NCI-H1417 treated with DMSO at 0.1 percent for 48 hours (cell line): ENCODE measurements at regions not wholly inside any gene's neighbourhood (a gene's known extent, or its start where the extent isn't known, plus 50 kb on each side); places are given as distances from the start of the nearest gene placed in this dataset.

Experiments used
- DNase-seq: peaks from one replicate; lab custom pipeline; 2025; lab: John Stamatoyannopoulos, UW

DNA sequence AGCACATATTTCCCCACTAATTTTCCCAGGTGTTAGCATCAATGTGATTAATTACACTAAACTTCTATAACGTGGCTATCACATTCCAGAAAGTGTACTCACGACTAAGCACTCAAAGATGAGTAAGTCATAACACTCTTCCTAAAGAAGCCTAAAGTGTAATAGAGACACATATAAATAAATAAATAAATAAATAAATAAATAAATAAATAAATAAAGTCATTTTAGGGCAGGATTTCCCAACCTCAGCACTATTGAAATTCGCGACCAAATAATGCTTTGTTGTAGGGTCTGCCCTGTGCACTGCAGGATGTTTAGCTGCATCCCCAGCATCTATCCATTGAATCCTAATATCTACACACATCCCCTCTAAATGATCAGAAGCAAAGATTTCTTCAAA is 390.9 kb downstream of the CDH7 start:
- DNase-seq = no peak

DNA sequence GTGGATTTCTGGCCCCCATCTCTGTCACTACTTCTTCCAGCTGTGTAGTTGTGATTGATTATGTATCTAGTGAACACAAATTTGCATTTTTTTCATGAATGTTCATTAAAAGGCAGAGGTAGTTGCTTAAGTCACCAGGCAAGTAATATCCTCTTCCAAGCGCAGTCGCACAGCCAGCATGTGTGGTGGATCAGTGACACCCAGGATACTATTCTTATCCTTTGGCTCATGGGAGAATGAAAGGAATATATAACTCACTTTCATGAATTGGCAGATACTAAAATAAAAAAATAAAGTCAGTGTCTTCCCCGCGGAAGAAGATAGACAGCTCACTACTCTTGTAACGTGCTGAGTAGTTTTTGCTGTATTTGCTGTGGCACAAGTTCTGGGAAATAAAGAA is 387.8 kb downstream of the CDH7 start:
- no peak for DNase-seq

DNA sequence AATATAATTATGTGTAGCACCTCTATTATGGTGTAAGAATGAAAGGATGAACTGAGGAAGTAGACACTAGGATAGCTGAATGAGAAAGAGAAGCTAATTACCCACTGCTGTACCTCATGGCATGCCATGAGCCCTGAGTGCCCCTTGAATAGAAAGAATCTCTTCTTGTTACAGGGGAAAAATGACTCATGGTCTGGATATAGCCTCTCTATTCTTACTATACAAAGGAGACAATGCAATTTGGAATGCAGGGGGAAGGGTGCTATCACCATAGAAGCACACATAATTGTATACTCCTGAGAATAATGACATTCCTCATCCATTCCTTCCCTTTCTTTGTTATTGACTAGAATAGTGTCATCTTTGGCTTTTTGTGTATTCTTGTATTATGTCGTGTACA is 385.2 kb downstream of the CDH7 start:
- no peak for DNase-seq

DNA sequence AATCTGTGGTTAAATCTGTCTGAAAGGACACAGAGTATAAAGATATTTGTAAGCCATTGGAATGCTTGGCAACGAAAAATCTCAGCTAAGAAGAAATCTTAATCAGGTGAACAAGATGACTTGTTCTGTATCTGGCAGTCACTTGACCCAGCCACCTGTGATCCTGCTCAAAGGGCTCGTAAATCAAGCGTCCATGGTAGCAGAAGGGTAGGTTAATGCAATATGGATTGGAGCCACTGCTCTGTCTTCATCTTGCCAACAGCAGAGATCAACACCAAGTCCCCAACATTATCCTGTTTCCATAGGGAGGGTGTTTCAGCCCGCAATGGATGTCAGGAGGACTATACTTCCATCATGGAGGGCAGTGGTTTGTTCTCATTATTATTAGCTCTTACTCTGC is 378.4 kb downstream of the CDH7 start:
- DNase-seq = no peak

DNA sequence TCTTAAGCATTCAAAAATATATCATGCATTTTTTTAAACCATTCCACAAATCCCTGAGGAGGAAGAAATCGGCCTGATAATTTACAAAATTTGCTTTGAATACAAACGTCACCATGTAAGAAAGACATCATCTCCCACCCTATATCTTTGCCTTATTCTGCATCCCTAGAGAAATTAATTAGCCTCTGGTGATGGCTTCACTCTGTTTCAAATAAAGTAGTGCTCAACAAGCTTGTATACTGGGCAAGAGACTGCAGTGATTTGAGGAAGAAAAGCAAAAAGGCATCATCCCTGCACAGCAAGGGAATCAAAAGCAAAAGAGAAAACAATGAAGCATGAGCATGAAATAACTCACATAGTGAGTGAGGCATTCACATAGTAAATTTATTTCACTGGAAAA is 375.5 kb downstream of the CDH7 start:
- no peak for DNase-seq

DNA sequence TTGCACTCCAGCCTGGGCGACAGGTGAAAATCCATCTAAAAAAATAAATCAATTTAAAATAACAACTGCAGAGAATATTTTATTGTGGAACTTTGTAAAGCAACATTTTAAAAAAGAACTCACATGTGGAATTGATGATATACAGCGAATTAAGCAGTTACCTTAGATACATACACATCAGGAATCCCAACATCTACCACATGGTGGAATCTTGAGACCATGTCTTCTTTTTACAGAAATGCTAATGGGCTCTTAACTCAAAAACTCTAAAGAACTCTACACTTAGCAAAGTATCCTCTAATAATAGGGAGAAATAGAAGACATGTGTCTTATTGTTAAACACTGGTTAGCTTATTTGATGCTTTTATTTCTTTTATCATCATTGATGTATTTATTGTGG is 373.6 kb downstream of the CDH7 start:
- no peak for DNase-seq

DNA sequence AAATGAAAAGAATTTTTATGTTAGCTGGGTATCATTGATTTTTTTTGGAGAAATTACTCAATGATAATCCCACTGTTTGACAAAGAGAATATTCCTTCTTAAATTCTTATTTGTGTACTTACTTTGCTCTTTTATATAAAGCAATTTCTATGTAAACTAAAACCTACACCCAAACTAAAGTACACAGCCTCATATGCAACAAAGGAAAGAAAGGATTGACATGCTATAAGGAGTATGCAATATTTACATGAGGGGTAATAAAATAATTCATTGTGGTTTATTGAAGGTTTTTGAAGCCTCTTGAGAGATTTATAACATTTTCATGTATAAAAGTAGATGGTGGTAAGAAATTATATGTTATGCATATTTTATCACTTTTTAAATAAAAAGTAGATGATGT is 368.5 kb downstream of the CDH7 start:
- no peak for DNase-seq

DNA sequence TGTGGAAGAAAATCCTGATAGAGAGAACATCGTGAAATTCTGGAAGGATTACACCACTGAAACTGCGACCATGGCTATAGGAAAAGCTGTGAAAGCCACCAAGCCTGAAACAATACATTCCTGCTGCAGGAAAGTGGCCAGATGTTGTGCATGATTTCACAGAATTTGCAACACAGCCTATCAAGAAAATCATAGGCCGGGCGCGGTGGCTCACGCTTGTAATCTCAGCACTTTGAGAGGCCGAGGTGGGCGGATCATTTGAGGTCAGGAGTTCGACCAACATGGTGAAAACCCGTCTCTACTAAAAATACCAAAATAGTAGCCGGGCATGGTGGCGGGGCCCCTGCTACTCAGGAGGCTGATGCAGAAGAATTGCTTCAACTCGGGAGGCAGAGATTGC is 360.2 kb downstream of the CDH7 start:
- no peak for DNase-seq

DNA sequence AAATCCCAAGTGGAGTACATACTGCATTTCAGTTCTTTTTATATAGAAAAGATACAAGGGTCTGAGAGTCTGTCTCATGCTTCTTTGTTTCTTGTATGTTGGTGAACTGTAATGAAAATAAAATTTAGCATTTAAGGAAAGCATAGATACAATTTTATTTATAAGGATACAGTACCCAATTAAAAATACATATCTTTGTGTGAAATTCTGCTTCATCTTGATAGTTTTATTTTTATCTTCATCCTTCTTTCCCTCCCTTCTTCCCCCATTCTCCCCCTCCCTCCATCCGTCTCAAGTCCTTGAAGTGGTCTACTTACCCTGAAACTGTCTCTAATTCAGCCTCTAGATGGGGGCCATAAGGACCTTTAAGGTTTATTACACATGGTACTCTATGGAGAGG is 359.8 kb downstream of the CDH7 start:
- no peak for DNase-seq

DNA sequence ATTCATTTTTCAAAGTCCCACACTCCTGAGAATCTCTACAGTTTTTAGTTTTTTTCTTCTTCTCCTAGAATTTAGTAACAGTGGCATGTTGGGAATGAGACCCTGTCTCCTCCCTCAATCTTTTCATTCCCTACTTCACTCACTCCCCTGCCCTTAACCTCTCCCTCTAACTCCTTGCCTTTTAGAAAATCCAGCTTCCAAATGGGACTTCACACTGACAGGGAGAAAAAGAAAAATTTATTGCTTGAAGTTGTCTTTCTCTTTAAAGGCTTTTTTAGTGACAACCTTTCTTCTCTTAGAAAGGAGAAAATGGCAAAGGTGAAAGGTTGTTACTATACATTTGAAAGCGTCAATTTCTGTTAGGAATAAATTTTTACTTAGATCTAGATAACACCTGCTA is 359.2 kb downstream of the CDH7 start:
- no peak for DNase-seq

DNA sequence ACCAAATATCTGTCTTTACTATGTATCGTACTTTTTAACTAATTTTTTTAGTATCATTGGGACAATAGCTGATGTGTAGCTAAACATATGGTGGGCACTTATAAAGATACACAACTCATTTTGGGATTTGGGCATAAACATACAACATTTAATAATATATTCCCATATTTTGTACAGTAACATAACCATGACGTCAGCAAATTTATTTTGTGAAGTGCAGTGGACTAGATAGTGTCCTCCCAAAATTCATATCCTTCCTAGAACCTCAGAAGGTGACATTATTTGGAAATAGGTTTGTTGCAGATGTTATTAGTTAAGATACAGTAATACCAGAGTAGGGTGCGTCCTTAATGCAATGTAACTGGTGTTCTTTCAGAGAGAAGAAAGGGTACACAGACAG is 356.7 kb downstream of the CDH7 start:
- no peak for DNase-seq

DNA sequence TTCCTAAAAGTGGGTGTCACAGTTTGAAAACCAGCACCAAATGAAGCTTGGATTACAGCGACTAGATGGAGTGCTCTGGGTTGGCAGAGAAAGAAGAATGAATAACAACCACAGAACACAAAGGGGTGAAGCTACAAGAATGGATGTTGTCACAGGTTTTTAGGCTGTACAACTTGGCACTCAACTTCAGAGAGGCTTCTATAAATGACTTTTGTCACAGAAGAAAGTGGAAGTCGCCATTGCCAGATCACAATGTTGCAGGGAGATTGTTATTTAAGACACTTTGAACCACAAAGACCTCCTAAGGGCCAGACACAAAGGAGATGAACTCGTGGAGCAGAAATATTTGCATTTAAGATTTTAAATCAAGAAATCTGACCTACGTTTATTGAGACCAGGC is 354.2 kb downstream of the CDH7 start:
- DNase-seq = no peak

DNA sequence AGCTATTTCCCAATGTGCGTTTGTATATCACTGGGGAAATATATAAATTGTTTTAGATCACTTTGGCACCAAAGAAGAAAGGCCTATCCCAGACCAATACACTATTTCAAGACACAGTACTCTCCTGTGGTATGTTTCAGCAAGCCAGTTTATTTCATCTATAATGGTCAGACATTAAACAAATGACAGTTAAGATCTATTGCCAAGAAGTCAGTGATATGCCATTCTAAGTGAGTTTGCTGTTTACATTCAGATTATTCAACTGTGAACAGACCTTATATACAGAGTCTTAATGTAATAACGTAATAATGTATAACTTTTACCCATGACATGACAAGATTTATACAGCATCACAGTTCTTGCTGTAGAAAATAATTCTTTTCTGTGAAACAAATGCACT is 352.7 kb downstream of the CDH7 start:
- no peak for DNase-seq

DNA sequence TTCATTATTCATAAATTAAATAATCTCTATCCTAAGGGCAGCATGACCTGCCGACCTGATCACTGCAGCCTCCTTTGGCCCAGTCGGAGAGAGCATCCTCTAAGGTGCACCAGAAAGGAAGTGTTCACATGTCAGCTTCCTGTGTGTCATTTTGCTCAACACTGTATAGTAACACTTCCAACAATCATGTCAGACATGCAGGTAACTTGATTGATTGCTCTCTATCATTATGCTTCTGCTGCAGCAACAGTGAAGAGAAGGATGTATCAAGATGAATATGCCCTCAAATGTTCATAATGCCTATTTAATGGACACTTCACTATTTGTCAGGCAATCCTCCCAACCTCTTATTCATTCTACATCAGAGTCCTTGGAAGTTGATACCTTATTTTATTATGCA is 332.3 kb downstream of the CDH7 start:
- DNase-seq = no peak

DNA sequence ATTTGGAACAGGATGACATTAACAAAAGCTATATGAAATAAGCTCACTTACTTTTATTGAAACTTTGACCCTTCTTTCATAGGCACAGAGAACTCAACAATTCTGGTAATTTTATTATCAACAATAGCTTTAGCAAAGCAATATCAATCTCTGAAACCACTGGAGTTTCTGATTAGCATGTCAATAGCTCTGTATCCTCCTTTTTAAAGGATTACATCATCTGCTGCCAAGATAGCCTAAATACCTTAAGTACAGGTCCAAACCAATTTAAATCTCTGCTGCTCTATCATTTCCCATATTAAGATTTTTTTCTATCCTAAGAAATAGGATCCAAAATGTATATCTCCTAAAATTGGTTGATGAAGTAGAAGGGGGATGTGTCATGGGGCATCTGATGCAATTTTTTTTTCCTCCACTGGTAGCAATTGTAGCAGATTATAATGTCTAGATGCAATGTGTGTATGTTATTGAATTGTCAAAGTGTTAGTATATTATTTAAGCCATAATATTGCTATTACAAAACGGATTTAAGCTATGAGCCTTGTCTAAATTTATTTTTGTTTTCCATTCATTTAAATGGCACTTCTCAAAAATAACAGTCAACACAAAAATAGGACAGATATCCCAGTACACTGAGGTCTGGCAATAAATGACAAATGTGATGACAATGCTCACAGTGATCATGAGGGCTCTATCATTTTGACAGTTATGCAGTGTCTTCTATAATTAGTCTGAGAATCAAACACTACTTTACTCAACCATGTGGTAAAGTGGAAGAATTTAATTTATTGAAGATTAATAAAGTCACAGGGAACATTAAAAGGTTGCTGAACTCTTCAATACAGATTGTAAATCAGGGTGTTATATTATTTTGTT is 328.4 kb downstream of the CDH7 start:
- DNase-seq = no peak

DNA sequence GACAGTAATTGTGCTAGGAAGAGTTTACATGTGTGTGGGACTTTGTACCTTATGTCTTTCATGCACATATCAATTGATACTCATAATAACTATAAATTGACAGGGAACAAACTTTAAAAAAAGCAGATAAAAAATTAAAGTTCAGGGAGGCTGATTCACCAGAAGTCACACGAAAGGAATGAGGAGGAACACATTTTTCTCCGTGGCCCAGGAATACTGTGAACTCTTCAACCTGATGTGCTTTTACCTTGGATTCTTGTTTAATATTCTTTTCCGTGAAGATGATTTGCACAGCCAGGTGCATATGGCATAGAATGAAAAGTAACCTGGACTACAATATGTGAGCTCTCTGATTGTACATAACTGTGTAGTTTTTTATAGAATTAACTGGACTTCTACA is 326.3 kb downstream of the CDH7 start:
- no peak for DNase-seq

DNA sequence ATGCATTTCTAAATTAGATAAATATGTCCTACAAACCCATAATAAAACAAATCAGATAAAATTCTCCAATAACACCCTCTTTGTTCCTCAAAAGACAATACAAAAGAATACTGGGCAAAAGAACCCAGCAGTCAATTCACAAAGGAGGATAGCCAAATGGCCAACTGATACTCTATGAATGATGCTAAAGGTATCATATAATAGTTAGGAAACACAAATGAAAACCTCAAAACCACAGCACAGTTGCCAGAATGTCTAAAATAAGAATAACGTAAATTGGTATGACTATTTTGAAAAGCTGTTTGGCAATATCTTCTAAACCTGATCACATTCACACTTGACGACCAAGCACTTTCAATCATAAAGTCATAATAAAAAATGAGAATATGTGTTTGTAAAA is 315.4 kb downstream of the CDH7 start:
- DNase-seq = no peak

DNA sequence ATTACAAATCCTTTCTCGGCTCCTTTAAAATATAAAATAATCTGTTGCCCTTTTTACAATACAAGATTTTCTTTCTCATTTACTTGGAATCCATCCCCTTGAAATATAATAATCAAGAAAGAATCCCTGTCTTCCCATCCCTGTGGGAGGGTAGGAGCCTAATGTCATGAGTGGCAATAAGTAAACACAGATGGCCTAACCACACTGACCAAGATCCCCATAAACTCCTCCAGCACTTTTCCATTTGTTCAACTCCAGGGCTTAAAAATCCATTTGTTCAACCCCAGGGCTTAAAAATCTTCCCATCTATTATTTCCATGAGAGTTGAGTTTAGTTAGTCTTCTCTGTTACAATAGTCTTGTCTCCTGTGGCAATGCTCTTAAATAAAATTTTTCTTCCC is 297.6 kb downstream of the CDH7 start:
- DNase-seq = no peak

DNA sequence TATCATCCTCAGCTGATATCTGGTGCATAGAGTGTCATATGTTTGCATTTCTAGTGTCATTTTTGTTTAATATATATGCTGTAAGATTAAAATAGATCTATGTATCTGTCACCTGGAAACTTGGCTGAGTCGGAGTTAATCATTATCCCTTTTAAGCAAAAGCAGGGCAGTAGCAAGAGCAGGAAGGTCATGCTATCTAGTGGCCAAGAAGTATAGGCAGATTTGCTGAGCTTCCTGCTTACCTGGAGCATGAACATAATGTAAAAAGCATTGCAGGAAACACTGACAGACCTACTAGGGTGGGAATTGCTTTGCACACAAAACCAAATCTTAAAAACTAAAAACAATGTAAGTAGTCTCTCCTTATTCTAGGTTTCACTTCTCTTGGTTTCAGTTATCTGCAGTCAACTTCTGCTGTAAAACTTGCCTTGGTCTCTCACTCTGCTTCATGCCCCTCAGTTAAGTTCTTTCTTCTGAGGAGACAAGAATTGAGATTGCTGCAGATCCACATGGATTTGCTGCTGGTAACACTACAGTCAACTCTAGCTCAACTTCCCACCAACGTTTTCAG is 295.3 kb downstream of the CDH7 start:
- DNase-seq = no peak

DNA sequence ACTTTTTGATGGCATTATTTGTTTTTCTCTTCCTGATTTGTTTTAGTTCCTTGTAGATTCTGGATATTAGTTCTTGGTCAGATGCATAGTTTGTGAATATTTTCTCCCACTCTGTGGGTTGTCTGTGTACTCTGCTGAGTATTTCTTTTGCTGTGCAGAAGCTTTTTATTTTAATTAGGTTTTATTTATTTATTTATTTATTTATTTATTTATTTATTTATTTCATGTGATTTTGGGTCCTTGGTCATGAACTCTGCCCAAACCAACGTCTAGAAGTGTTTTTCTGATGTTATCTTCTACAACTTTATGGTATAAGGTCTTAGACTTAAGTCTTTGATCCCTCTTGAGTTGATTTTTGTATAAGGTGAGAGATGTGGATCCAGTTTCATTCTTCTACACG is 292.2 kb downstream of the CDH7 start:
- DNase-seq = no peak

DNA sequence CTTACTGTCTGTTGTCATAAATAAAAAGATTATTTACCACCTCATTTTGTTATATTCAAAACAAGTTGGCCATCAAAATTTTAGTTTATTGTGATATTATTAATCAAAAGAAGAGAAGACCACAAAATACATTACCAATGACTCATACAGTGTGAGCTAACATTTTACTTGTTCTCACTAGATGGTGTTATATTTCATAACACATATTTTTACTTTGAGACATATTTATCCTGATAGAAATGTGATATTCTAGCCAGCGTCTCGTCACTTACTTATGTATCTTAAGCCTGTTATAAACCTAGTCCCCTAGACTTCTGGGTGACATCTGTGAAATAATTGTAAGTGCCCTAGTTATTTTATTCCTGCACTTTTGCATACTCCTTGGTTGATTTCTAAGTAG is 263.2 kb downstream of the CDH7 start:
- no peak for DNase-seq

DNA sequence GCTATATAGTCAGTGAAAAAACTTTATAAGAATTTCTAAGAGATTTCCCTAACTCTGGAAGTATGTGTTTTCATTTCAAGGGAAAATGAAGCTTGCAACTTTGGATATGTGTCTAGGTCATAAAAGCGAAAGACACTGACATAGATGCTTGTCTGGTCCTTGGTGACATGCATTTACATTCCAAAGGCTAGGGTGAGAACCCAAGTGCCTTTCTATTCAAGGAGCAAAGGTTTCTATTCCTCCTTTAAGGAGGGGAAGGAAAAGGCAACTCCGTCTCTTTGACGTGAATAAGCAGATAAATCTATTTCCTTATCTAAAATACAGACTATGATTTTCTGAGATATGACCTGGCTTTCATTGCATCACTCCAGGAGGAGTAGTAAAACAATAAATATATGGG is 261.1 kb downstream of the CDH7 start:
- DNase-seq = no peak

DNA sequence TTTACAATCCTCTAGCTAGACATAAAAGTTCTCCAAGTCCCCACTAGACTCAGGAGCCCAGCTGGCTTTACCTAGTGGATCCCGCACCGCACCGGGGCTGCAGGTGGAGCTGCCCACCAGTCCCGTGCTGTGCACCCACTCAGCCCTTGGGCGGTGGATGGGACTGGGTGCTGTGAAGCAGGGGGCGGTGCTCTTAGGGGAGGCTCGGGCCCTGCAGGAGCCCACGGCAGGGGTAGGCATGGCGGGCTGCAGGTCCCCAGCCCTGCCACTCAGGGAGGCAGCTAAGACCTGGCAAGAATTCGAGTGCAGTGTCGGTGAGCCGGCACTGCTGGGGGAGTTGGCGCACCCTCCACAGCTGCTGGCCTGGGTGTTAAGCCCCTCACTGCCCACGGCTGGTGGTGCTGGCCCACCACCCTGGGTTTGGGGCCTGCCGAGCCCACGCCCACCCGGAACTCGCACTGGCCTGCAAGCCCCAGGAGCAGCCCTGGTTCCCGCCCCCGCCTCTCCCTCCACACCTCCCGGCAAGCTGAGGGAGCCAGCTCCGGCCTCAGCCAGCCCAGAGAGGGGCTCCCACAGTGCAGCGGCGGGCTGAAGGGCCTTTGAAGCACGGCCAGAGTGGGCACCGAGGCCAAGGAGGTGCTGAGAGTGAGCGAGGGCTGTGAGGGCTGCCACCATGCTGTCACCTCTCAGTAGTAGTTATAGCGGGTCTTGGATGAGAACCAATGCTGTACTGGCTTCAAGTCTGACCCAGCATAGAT is 255.2 kb downstream of the CDH7 start:
- DNase-seq = no peak
